SU-DHL-6 (cell line): ENCODE measurements at regions not wholly inside any gene's neighbourhood (a gene's known extent, or its start where the extent isn't known, plus 50 kb on each side); places are given as distances from the start of the nearest gene placed in this dataset.

Experiments used
- EZH2phosphoT487 ChIP-seq: fragments of 200-600 bp; sonication (generic), shearing (Covaris generic); conservative IDR thresholded peaks from 2 replicates; pipeline ENCODE4 v1.6.1; 2018; ENCODE audit warnings: mild to moderate bottlenecking, antibody characterized with exemption, low read length, moderate library complexity, mixed read lengths
- TF ChIP-seq, protein P1 (sequence below): fragments of 200-600 bp; sonication (generic); IDR thresholded peaks from one replicate; pipeline ENCODE4 v1.5.1; 2017; ENCODE audit warnings: antibody characterized with exemption, mild to moderate bottlenecking, low read length, moderate library complexity; ENCODE audit not compliant: insufficient read depth, poor library complexity, severe bottlenecking

DNA sequence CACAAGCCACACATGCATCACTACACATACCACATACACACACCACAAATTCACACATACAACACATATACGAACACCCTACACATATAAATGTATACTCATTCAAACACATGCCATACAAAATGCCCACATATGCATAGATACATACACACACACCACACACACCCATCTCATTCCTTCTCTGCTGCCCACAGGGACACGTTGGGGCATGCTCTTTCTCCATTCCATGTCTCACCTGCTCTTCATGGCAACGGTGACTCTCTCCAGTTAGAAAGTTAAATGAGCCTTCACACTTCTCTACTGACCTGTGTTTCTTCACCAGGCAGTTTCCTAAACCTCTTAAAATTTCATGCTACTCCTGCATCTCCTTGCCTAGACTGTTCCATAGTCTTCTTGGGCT lies 1194.8 kb downstream of the BCL11B start:
- TF ChIP-seq, protein P1, sequence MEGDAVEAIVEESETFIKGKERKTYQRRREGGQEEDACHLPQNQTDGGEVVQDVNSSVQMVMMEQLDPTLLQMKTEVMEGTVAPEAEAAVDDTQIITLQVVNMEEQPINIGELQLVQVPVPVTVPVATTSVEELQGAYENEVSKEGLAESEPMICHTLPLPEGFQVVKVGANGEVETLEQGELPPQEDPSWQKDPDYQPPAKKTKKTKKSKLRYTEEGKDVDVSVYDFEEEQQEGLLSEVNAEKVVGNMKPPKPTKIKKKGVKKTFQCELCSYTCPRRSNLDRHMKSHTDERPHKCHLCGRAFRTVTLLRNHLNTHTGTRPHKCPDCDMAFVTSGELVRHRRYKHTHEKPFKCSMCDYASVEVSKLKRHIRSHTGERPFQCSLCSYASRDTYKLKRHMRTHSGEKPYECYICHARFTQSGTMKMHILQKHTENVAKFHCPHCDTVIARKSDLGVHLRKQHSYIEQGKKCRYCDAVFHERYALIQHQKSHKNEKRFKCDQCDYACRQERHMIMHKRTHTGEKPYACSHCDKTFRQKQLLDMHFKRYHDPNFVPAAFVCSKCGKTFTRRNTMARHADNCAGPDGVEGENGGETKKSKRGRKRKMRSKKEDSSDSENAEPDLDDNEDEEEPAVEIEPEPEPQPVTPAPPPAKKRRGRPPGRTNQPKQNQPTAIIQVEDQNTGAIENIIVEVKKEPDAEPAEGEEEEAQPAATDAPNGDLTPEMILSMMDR = no peak
- TF ChIP-seq EZH2phosphoT487 = no peak
